ENCODE measurements at regions not wholly inside any gene's neighbourhood (a gene's known extent, or its start where the extent isn't known, plus 50 kb on each side); places are given as distances from the start of the nearest gene placed in this dataset.

- Histone ChIP-seq H3K79me2 (ENCODE audit: control insufficient read depth, insufficient read depth, low read length) (no peaks in the 10 kb centered on the region), H3K4me1 (ENCODE audit: control insufficient read depth, extremely low read depth, insufficient read depth, low read length) (no peaks in the 10 kb centered on the region), H3K9me3 (replicated peaks; ENCODE audit: control insufficient read depth, insufficient read depth, low read length) (no peaks in the 10 kb centered on the region), H2AFZ (ENCODE audit: low read depth, low read length) (no peak overlapping the region), H3K27ac (ENCODE audit: insufficient read depth, low read depth, low read length) (no peak overlapping the region), H4K20me1 (replicated peaks; ENCODE audit: control insufficient read depth, extremely low read depth, insufficient read depth, low read length) (no peaks in the 10 kb centered on the region), H3K4me2 (ENCODE audit: insufficient read depth, low read length) (no peak overlapping the region), H3K4me3 (replicated peaks in 1 of 3; ENCODE audit: insufficient read depth in 1 of 3, low read depth in 1 of 3, low read length in 3 of 3) (no peak overlapping the region), H3K36me3 (ENCODE audit: control insufficient read depth in 2 of 2, extremely low read depth in 1 of 2, insufficient read depth in 2 of 2, low read length in 2 of 2) (no peaks in the 10 kb centered on the region), H3K9ac (replicated peaks; ENCODE audit: extremely low read depth, insufficient read depth, low read length) (no peak overlapping the region), H3K27me3 (ENCODE audit: control insufficient read depth in 2 of 2, insufficient read depth in 2 of 2, low read length in 2 of 2) (peaks cover 0 to 4% of the 10 kb centered on the region in 2 experiments), H3K9me1 (replicated peaks; ENCODE audit: control insufficient read depth, extremely low read depth, insufficient read depth, low read length) (no peaks in the 10 kb centered on the region)
- CTCF ChIA-PET = interaction anchor here (1.3 kb wide), 1 partner anchor 387 kb away, joined by 3 read pairs; no protein-coding TSS in a partner anchor
- POLR2A ChIA-PET = no interaction called here
- TF ChIP-seq MAX (IDR thresholded peaks at IDR 0.05; ENCODE audit: insufficient read depth, insufficient read length) (no peak), FOS (IDR thresholded peaks at IDR 0.05; ENCODE audit: borderline replicate concordance, insufficient read depth, low read length) (no peak), MYC (IDR thresholded peaks at IDR 0.05; ENCODE audit: low read depth, low read length) (no peak), POLR2A (IDR thresholded peaks at IDR 0.05; ENCODE audit: low read depth, low read length) (no peak), GATA2 (IDR thresholded peaks at IDR 0.05; ENCODE audit: insufficient read depth, insufficient read length, low read depth, low read length) (no peak), POLR2AphosphoS5 (IDR thresholded peaks at IDR 0.05; ENCODE audit: insufficient read depth, low read depth, low read length) (no peak), JUN (IDR thresholded peaks at IDR 0.05; ENCODE audit: borderline replicate concordance, insufficient read depth, insufficient read length, low read depth) (no peak), EZH2 (IDR thresholded peaks at IDR 0.05; ENCODE audit: borderline replicate concordance, low read depth, low read length, severe bottlenecking) (no peak), CTCF (IDR thresholded peaks at IDR 0.05; ENCODE audit: extremely low read depth in 1 of 2, insufficient read depth in 1 of 2, low read depth in 1 of 2, low read length in 2 of 2) (no peak)
- no TSS peak for BruUV-seq (replicated peaks)
- no peak for DNase-seq (ENCODE audit: low read depth, low spot score)
- intact Hi-C loops (cut with micrococcal nuclease) (no loop called here), dilution Hi-C loops (cut with MboI; ENCODE audit: extremely low pct_ligation_motif_present, low sequenced_read_pairs) (no loop called here)
- no peak for FAIRE-seq
Observed at GRCh38 chr3:87161417-87161816, 65.7 kb upstream of the CHMP2B start.
